DOHH2 (cell line): ENCODE measurements at regions not wholly inside any gene's neighbourhood (a gene's known extent, or its start where the extent isn't known, plus 50 kb on each side); places are given as distances from the start of the nearest gene placed in this dataset.

Experiments used
- H3F3A ChIP-seq: fragments of 200-600 bp; sonication (generic), shearing (Covaris generic); 2 replicates; pipeline ENCODE4 v1.6.0; 2016; ENCODE audit warnings: antibody characterized with exemption, mild to moderate bottlenecking; ENCODE audit not compliant: control insufficient read depth, insufficient read depth
- H3K27ac ChIP-seq: fragments of 200-600 bp; sonication (generic); 2 replicates; pipeline ENCODE4 v1.5.1; 2014; ENCODE audit warnings: low read depth, mild to moderate bottlenecking, low read length, moderate library complexity
- H3K27me3 ChIP-seq: fragments of 200-600 bp; sonication (generic); 2 replicates; pipeline ENCODE4 v1.6.1; 2014; ENCODE audit warnings: mild to moderate bottlenecking, low read length, mixed read lengths; ENCODE audit not compliant: control insufficient read depth
- H3K36me3 ChIP-seq: fragments of 200-600 bp; sonication (generic); 2 replicates; pipeline ENCODE4 v1.6.1; 2014; ENCODE audit warnings: mild to moderate bottlenecking, low read length, moderate library complexity, mixed read lengths; ENCODE audit not compliant: control insufficient read depth
- H3K4me1 ChIP-seq: fragments of 200-600 bp; sonication (generic); 2 replicates; pipeline ENCODE4 v1.6.1; 2014; ENCODE audit warnings: mild to moderate bottlenecking, low read length, mixed read lengths; ENCODE audit not compliant: control insufficient read depth
- H3K4me2 ChIP-seq: fragments of 200-600 bp; sonication (generic); 2 replicates; pipeline ENCODE4 v1.6.0; 2014; ENCODE audit warnings: mild to moderate bottlenecking, low read length, moderate library complexity
- H3K4me3 ChIP-seq: fragments of 200-600 bp; sonication (generic); 2 replicates; pipeline ENCODE4 v1.5.1; 2014; ENCODE audit warnings: mild to moderate bottlenecking, low read length, mixed read lengths
- H3K79me2 ChIP-seq: fragments of 200-600 bp; sonication (generic); 2 replicates; pipeline ENCODE4 v1.6.1; 2014; ENCODE audit warnings: mild to moderate bottlenecking, low read length, mixed read lengths; ENCODE audit not compliant: control insufficient read depth
- H3K9me2 ChIP-seq: fragments of 200-600 bp; sonication (generic); replicated peaks from 2 replicates; pipeline ENCODE4 v1.6.1; 2014; ENCODE audit warnings: mild to moderate bottlenecking, low read length, mixed read lengths; ENCODE audit not compliant: control insufficient read depth
- H3K9me3 ChIP-seq: fragments of 200-600 bp; sonication (generic); 2 replicates; pipeline ENCODE4 v1.6.1; 2014; ENCODE audit warnings: antibody characterized with exemption, low read length, mixed read lengths; ENCODE audit not compliant: control insufficient read depth, insufficient read depth
- H4K20me1 ChIP-seq: fragments of 200-600 bp; sonication (generic); 2 replicates; pipeline ENCODE4 v1.6.0; 2014; ENCODE audit warnings: low read depth, mild to moderate bottlenecking, antibody characterized with exemption, low read length, moderate library complexity; ENCODE audit not compliant: control insufficient read depth, insufficient read depth
- CTCF ChIP-seq: fragments of 200-600 bp; sonication (generic); IDR thresholded peaks from one replicate; pipeline ENCODE4 v1.5.1; 2014; ENCODE audit warnings: antibody characterized with exemption, mild to moderate bottlenecking, low read depth, low read length; ENCODE audit not compliant: poor library complexity, severe bottlenecking
- EZH2phosphoT487 ChIP-seq: fragments of 200-600 bp; sonication (generic); IDR thresholded peaks from 2 replicates; pipeline ENCODE4 v1.6.1; 2017; ENCODE audit warnings: borderline replicate concordance, mild to moderate bottlenecking, antibody characterized with exemption, low read length, moderate library complexity, mixed read lengths

GRCh38 chr4:129403848-129404247 lies 307.9 kb downstream of the C4orf33 start:
- Histone ChIP-seq H3K9me2 (no peaks in the 10 kb centered on the region), H3K4me3 (no peak overlapping the region), H3K4me1 (no peaks in the 10 kb centered on the region), H3K4me2 (no peak overlapping the region), H3K79me2 (no peaks in the 10 kb centered on the region), H3K27me3 (no peaks in the 10 kb centered on the region), H3K27ac (no peak overlapping the region), H3K36me3 (no peaks in the 10 kb centered on the region), H4K20me1 (no peaks in the 10 kb centered on the region), H3F3A (no peaks in the 10 kb centered on the region), H3K9me3 (no peaks in the 10 kb centered on the region)
- TF ChIP-seq EZH2phosphoT487 (no peak), CTCF (no peak)

GRCh38 chr4:129410115-129410514 lies 314.2 kb downstream of the C4orf33 start:
- no peaks in the 10 kb centered on the region for H3K79me2 ChIP-seq
- H3K9me3 ChIP-seq, result no peaks in the 10 kb centered on the region
- H3K9me2 ChIP-seq, result no peaks in the 10 kb centered on the region
- H3F3A ChIP-seq, result no peaks in the 10 kb centered on the region
- no peak overlapping the region for H3K4me3 ChIP-seq
- no peaks in the 10 kb centered on the region for H4K20me1 ChIP-seq
- H3K27ac ChIP-seq, result no peak overlapping the region
- no peaks in the 10 kb centered on the region for H3K36me3 ChIP-seq
- H3K27me3 ChIP-seq, result no peaks in the 10 kb centered on the region
- TF ChIP-seq EZH2phosphoT487 (no peak), CTCF (no peak)
- H3K4me1 ChIP-seq, result no peaks in the 10 kb centered on the region
- no peak overlapping the region for H3K4me2 ChIP-seq

- no peaks in the 10 kb centered on the region for H4K20me1 ChIP-seq
- H3K9me3 ChIP-seq, result no peaks in the 10 kb centered on the region
- H3K27ac ChIP-seq, result no peak overlapping the region
- H3F3A ChIP-seq, result no peaks in the 10 kb centered on the region
- H3K36me3 ChIP-seq, result no peaks in the 10 kb centered on the region
- no peak overlapping the region for H3K4me2 ChIP-seq
- TF ChIP-seq CTCF, result no peak
- no peak for TF ChIP-seq EZH2phosphoT487
- no peak overlapping the region for H3K4me3 ChIP-seq
- H3K9me2 ChIP-seq, result no peaks in the 10 kb centered on the region
- H3K27me3 ChIP-seq, result no peaks in the 10 kb centered on the region
- no peaks in the 10 kb centered on the region for H3K79me2 ChIP-seq
- no peaks in the 10 kb centered on the region for H3K4me1 ChIP-seq
Observed at GRCh38 chr4:129415004-129415403, 319.1 kb downstream of the C4orf33 start.

- Histone ChIP-seq H3F3A (no peaks in the 10 kb centered on the region), H3K79me2 (no peaks in the 10 kb centered on the region), H3K27ac (no peak overlapping the region), H3K27me3 (no peaks in the 10 kb centered on the region), H3K4me1 (no peaks in the 10 kb centered on the region), H4K20me1 (no peaks in the 10 kb centered on the region), H3K4me2 (no peak overlapping the region), H3K9me3 (no peaks in the 10 kb centered on the region), H3K9me2 (no peaks in the 10 kb centered on the region), H3K36me3 (no peaks in the 10 kb centered on the region), H3K4me3 (no peak overlapping the region)
- TF ChIP-seq EZH2phosphoT487 (no peak), CTCF (no peak)
Observed at GRCh38 chr4:129420637-129421036, 324.7 kb downstream of the C4orf33 start.
